ENCODE measurements at regions not wholly inside any gene's neighbourhood (a gene's known extent, or its start where the extent isn't known, plus 50 kb on each side); places are given as distances from the start of the nearest gene placed in this dataset.

- TF ChIP-seq CTCF (conservative IDR thresholded peaks at IDR 0.05; ENCODE audit: low read depth in 2 of 2) (no peak), EZH2 (IDR thresholded peaks at IDR 0.05; ENCODE audit: low read depth, unreplicated experiment) (no peak), ZNF331 (CRISPR knock-in tag; IDR thresholded peaks at IDR 0.05; ENCODE audit: low read depth) (no peak), POLR2AphosphoS5 (IDR thresholded peaks at IDR 0.05; ENCODE audit: low read depth) (no peak), EZH2phosphoT487 (IDR thresholded peaks at IDR 0.05; ENCODE audit: unreplicated experiment) (no peak)
These were observed 187.9 kb upstream of the FAM9B start for GRCh38 chrX:9221781-9222180.

Measured in GM23338 (cell line).